KOPT-K1 (cell line): ENCODE measurements at regions not wholly inside any gene's neighbourhood (a gene's known extent, or its start where the extent isn't known, plus 50 kb on each side); places are given as distances from the start of the nearest gene placed in this dataset.

Experiments
- H3K27ac ChIP-seq: fragments of 200-600 bp; sonication (generic); 2 replicates; pipeline ENCODE4 v1.5.1; 2016; ENCODE audit warnings: antibody characterized with exemption, mild to moderate bottlenecking, low read depth, low read length; ENCODE audit not compliant: poor library complexity, severe bottlenecking
- H3K36me3 ChIP-seq: fragments of 200-600 bp; sonication (generic); 2 replicates; pipeline ENCODE4 v1.5.1; 2017; ENCODE audit warnings: antibody characterized with exemption, mild to moderate bottlenecking, low read length, moderate library complexity; ENCODE audit not compliant: insufficient read depth
- H3K9me3 ChIP-seq: fragments of 200-600 bp; sonication (generic); 2 replicates; pipeline ENCODE4 v1.5.1; 2017; ENCODE audit warnings: antibody characterized with exemption, low read length, mild to moderate bottlenecking; ENCODE audit not compliant: insufficient read depth, poor library complexity, severe bottlenecking

GRCh38 chr6:169906688-169907418, 155.4 kb downstream of the ERMARD start:
- Histone ChIP-seq H3K36me3 (no peaks in the 10 kb centered on the region), H3K27ac (no peak overlapping the region), H3K9me3 (no peaks in the 10 kb centered on the region)

GRCh38 chr6:169906004-169906687, 154.7 kb downstream of the ERMARD start:
- Histone ChIP-seq H3K9me3 (peaks cover 3% of the 10 kb centered on the region), H3K27ac (no peak overlapping the region), H3K36me3 (no peaks in the 10 kb centered on the region)

DNA sequence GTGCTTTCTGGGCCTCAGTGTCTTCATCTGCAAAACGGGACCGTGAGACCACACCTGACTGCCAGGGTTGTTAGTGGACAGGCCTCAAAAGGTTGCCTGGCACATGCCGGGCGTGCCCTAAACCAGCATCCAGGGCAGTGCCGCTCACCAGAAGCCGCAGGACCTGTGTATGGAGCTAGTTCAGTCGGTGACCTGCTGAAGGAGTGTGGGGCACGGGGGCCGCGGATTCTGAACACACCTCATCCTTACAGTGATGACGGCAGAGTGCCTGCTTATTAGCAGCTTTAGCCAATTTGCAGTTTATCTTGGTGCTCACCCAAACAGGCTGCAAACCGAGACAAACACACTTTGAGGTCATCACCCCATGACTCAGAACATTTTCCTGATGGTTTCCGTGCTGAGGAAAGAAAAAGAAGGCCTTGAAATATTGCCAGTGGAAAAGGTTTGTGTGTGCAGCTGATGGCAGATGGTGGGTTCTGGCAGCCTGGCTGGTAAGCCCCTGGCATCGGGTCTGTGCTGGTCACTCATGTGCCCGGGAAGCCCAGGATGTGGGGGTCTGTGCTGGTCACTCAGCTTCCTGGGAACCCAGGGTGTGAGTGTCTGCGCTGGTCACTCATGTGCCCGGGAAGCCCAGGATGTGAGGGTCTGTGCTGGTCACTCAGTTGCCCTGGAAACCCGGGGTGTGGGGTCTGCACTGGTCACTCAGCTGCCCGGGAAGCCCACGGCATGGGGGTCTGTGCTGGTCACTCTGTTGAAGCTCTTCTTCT, 153.8 kb downstream of the ERMARD start:
- Histone ChIP-seq H3K27ac (no peak overlapping the region), H3K36me3 (no peaks in the 10 kb centered on the region)

DNA sequence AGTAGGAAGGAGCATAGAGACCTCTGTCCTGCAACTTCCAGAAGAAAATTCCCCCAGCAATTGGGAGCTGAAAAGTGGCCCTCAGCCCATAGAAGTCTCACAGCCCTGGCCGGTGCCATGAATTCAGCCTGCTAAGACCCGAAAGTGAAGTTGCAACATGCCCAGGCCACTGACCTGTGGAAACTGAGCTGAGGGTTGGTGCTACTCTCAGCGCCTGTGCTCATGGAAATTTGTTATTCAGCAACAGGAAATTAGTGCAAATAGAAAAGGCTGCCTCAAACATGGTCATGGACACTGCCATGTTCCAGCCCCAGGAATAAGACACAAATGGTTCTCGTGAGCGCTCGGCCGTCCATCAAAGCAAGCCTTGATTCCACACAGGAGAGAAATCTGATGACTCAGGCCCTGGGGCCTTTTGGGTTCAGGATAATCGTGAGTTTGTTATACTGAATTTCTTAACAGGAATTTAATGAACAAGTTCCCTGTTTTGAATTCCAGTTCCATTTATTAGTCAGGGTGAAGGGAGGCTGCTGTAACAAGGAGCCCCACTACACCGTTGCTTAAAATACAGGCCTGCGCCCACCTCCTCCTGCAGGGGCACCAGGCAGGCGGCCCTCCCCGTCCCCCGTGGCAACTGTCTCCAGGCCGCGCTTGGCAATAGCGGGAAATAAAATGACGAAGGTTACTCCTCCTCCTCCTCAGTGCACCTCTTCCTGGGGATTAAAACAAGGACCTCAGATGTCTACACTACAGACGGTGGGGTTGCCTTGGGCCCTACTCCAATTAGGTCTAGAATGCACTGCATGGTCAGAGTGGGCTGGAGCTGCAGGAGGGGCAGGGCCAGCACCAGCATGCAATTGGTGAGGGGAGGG, 152.9 kb downstream of the ERMARD start:
- Histone ChIP-seq H3K27ac (no peak overlapping the region), H3K36me3 (no peaks in the 10 kb centered on the region), H3K9me3 (peaks cover 5% of the 10 kb centered on the region)

More for the DNA sequence above, 153.8 kb downstream of the ERMARD start:
- H3K9me3 ChIP-seq, result peaks cover 5% of the 10 kb centered on the region

DNA sequence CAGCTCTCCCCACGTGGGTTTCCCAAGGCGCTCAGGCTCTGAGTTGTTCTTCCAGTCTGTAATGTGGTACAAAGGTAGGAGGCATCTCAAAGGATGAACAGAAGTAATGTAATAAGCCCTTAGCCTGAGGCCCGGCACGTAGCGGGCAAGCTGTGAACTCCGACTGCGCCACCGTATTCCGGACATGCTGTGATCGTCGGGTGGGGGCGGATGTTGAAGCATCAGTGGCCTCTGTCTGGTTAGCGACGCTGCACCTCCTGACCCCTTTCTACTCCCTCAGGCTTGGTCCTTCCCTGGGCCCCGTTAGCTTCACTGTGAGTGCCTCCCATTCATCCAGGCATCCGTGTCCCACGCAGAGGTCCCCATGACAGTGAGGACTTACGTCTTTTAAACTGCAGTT, 151.7 kb downstream of the ERMARD start:
- no peaks in the 10 kb centered on the region for H3K36me3 ChIP-seq
- no peak overlapping the region for H3K27ac ChIP-seq
- H3K9me3 ChIP-seq, result peaks cover 5% of the 10 kb centered on the region

DNA sequence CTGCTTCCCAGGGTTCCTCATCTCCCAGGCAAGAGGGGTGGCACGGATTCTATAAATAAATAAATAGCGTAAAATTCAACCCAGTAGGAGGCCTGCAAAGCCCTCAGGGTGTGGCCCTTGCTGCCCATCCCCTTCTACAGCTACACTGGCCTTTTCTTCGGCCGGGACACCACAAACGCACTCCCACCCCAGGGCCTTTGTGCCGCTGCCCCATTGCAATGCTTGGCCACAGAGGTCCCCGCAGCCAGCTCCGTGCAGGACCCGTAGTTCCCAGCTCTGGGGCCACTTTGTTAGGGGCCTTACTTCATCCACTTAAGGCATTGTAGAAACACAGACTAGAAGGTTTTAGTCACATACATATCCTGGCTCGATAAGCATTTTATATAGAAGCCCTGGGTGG, 151.2 kb downstream of the ERMARD start:
- no peaks in the 10 kb centered on the region for H3K36me3 ChIP-seq
- H3K9me3 ChIP-seq, result peaks cover 5% of the 10 kb centered on the region
- no peak overlapping the region for H3K27ac ChIP-seq

DNA sequence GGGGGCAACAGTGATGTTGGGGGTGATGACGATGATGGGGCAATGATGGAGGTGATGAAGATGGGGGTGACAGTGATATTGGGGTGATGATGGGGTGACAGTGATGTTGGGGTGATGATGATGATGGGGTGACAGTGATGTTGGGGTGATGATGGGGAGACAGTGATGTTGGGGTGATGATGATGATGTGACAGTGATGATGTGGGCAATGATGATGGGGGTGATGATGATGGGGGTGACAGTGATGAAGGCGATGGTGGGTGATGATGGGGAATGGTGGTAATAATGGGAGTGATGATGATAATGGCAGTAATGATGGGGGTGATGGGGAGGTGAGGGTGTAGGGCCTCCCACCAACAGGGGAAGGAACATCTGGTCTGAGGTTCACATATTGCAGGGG, 150.6 kb downstream of the ERMARD start:
- H3K36me3 ChIP-seq, result no peaks in the 10 kb centered on the region
- no peak overlapping the region for H3K27ac ChIP-seq
- peaks cover 5% of the 10 kb centered on the region for H3K9me3 ChIP-seq

DNA sequence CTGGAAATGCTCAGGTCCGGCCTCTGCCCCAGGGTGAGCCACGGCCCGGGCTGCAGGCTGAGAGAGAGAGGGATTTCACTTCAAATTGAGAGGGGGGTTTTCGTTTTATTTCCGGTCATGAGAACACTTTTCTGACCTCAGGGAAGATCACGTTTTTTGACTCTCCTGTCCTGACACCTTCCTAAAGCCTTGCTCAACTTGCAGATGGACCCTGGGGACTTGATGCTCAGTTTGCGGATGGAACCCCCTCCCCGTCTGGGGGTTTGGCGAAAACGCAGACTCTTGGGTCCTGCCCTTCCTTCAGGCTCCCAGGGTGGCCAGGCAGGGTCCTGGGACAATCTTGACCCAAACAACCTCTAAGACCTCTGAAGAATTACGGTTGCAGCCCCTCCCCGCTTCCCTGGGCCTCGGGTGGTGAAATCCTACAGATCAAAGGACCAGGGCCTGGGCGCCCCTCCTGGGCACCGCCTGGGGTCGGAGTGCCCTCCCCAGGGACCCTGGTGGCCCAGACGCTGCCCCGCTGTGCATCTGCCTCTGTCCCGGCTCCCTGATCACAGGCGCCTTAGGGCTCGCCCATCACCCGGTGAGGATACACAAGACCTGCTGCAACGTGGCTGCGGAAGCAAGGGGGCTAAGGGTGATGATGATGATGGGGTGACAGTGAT, 148.2 kb downstream of the ERMARD start:
- Histone ChIP-seq H3K9me3 (peaks cover 5% of the 10 kb centered on the region), H3K36me3 (no peaks in the 10 kb centered on the region), H3K27ac (no peak overlapping the region)

- Histone ChIP-seq H3K36me3 (no peaks in the 10 kb centered on the region), H3K27ac (no peak overlapping the region), H3K9me3 (peaks cover 5% of the 10 kb centered on the region)
Observed at GRCh38 chr6:169898788-169899480, 147.5 kb downstream of the ERMARD start.

DNA sequence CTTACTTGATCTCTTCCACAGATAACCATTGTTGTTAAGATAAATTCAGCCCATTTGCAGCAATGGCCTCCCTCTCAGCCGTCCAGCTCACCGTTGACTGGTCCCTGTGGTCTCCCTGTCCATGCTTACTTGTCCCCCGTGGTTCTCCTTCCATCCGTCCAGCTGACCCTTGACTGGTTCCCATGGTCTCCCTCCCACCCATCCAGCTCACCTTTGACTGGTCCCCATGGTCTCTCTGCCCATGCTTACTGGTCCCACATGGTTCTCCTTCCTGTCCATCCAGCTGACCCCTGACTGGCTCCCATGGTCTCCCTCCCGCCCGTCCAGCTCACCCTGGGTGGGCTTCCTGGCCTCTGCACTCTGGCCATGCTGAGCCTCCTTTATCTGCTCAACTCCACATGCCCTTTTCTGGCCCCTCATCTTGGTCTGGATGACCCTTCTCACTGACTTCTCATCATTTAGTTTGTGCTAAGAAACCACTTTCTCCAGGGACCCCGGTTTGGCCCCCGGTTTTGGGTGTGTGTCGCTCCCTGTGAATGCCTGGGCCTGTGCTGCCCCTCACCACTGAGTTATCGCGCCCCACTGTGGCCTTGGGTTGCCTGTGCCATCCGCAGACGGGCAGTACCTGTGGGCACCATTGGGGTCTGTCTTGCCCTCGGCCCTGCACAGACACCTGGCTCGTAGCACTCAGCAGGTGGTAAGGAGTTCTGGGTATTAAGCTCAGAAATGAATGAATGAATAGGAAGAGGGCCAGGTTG, 146.4 kb downstream of the ERMARD start:
- no peak overlapping the region for H3K27ac ChIP-seq
- H3K36me3 ChIP-seq, result no peaks in the 10 kb centered on the region
- peaks cover 5% of the 10 kb centered on the region for H3K9me3 ChIP-seq

DNA sequence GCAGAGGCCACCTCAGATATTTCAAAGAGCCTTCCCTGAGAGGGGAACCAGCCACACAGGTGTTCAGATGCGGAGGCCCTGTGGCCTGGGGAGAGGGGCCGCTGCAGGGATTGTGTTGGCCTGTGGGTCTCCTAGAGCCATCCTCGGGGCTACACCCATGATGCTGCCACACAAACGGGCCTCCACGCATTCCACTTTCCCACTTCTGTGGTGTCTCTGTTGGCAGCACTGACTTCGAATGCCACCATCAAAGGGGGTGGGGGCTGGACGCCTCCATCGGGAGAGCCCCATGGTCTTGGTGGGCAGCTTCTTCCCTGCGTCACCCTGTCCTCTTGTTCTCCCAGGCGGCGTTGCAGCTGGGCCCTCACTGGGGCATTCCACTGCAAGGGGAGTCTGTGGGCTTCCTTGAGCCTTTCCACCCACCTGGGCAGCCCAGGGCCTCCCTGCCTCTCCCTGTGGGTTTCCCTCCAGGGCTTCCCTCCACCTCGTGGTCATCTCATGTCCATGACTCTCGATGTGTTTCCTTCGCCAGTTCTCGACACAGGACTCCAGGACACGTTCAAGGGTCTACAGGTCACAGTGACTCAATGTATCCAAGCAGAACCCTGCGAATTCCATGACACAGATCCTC, 145.5 kb downstream of the ERMARD start:
- H3K27ac ChIP-seq, result no peak overlapping the region
- peaks cover 5% of the 10 kb centered on the region for H3K9me3 ChIP-seq
- H3K36me3 ChIP-seq, result no peaks in the 10 kb centered on the region

DNA sequence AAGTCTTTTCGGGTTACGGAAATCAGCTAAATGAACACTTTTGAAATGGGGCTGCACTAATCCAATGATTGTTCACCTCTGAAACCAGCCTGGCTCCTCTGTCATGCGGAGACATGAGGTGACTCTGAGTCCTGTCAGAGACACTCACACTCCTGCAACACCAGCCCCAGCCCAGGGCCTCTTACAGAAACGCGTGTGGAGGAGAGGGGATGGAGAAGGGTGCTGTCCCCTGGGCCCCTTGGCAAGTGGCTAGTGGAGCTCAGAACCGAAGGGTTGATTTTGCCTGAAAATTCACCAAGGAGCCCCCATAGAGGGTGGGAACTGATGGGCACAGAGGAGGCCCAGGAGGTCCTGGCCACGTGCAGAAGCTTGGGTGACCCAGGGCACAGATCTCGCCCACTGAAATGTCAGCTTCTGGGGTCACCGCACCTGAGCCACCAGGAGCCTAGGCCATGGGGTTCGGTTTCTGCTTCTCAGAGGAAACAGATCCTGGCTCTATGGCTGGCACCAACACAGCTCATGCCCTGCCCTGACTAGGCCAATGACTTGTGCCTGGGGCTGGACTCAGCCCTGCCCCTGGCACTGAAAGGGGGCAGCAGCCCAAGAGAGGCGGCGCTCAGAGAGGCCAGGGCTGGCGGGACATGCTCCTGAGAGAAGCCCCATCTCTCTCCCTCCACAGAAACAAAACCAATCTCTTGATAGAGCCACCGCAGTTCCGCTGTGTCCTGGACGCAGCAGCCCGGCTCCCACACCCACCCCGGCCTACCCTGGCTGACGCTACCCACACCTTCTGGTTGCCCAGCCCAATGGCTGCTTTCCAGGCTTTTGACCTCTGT, 144.7 kb downstream of the ERMARD start:
- peaks cover 3% of the 10 kb centered on the region for H3K9me3 ChIP-seq
- no peaks in the 10 kb centered on the region for H3K36me3 ChIP-seq
- H3K27ac ChIP-seq, result no peak overlapping the region
